ENCODE measurements at regions not wholly inside any gene's neighbourhood (a gene's known extent, or its start where the extent isn't known, plus 50 kb on each side); places are given as distances from the start of the nearest gene placed in this dataset.
"Not testable (repeated sequence)": the region's sequence is repeated elsewhere in the genome, so short reads cannot be mapped to it uniquely, and the experiment has no call there.

GRCh38 chr9:73911804-73912203 lies 585.3 kb upstream of the RORB start:
- TF ChIP-seq CTCF (IDR thresholded peaks at IDR 0.05; ENCODE audit: low read depth, low read length): no peak
- H3K4me3 ChIP-seq (replicated peaks in 1 of 2; ENCODE audit: low read depth in 2 of 2, low read length in 2 of 2): no peak overlapping the region
- DNase-seq (ENCODE audit: low read depth in 2 of 2): no peak

GRCh38 chr9:73916016-73916673 lies 581.0 kb upstream of the RORB start:
- H3K4me3 ChIP-seq (replicated peaks in 1 of 2; ENCODE audit: low read depth in 2 of 2, low read length in 2 of 2): no peak overlapping the region
- TF ChIP-seq CTCF (IDR thresholded peaks at IDR 0.05; ENCODE audit: low read depth, low read length): no peak
- DNase-seq (ENCODE audit: low read depth in 2 of 2): peak in 1 of 2 donors; percentile 15

GRCh38 chr9:73919712-73920111 lies 577.4 kb upstream of the RORB start:
- no peak overlapping the region for H3K4me3 ChIP-seq (replicated peaks in 1 of 2; ENCODE audit: low read depth in 2 of 2, low read length in 2 of 2)
- TF ChIP-seq CTCF (IDR thresholded peaks at IDR 0.05; ENCODE audit: low read depth, low read length): no peak
- no peak for DNase-seq (ENCODE audit: low read depth in 2 of 2)

- no peak for TF ChIP-seq CTCF (IDR thresholded peaks at IDR 0.05; ENCODE audit: low read depth, low read length)
- H3K4me3 ChIP-seq (replicated peaks in 1 of 2; ENCODE audit: low read depth in 2 of 2, low read length in 2 of 2): no peak overlapping the region
- DNase-seq (ENCODE audit: low read depth in 2 of 2): no peak
Observed at GRCh38 chr9:73923796-73924195, 573.3 kb upstream of the RORB start.

GRCh38 chr9:73951147-73951546 lies 546.0 kb upstream of the RORB start:
- no peak for TF ChIP-seq CTCF (IDR thresholded peaks at IDR 0.05; ENCODE audit: low read depth, low read length)
- no peak for DNase-seq (ENCODE audit: low read depth in 2 of 2)
- H3K4me3 ChIP-seq (replicated peaks in 1 of 2; ENCODE audit: low read depth in 2 of 2, low read length in 2 of 2): no peak overlapping the region

GRCh38 chr9:73962792-73963191 lies 534.3 kb upstream of the RORB start:
- TF ChIP-seq CTCF (IDR thresholded peaks at IDR 0.05; ENCODE audit: low read depth, low read length): no peak
- DNase-seq (ENCODE audit: low read depth in 2 of 2): no peak
- no peak overlapping the region for H3K4me3 ChIP-seq (replicated peaks in 1 of 2; ENCODE audit: low read depth in 2 of 2, low read length in 2 of 2)

GRCh38 chr9:73969936-73970335 lies 527.2 kb upstream of the RORB start:
- no peak for TF ChIP-seq CTCF (IDR thresholded peaks at IDR 0.05; ENCODE audit: low read depth, low read length)
- no peak overlapping the region for H3K4me3 ChIP-seq (replicated peaks in 1 of 2; ENCODE audit: low read depth in 2 of 2, low read length in 2 of 2)
- DNase-seq (ENCODE audit: low read depth in 2 of 2): no peak

- DNase-seq (ENCODE audit: low read depth in 2 of 2); H3K4me3 ChIP-seq (replicated peaks in 1 of 2; ENCODE audit: low read depth in 2 of 2, low read length in 2 of 2): not testable (repeated sequence)
Observed at GRCh38 chr9:73976424-73976823, 520.7 kb upstream of the RORB start.
